ENCODE measurements at regions not wholly inside any gene's neighbourhood (a gene's known extent, or its start where the extent isn't known, plus 50 kb on each side); places are given as distances from the start of the nearest gene placed in this dataset.

DNA sequence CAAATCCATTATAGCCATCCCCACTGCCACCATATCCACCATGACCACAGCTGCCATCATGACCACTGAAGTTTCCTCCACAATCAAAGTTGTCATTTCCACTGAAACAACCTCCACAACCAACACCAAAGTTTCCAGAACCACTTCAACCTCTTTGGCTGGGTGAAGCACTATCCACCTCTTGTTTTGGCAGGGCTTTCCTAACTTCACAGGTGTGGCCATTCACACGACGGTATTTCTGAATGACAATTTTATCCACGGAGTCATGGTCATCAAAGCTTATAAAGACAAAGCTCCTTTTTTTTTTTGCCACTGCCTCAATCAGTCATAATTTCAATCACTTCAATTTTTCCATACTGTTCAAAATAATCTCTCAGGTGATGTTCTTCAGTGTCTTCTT is 89.8 kb upstream of the UGP2 start:
- no peak overlapping the region for H3K4me3 ChIP-seq (ENCODE audit: low read depth, low read length)
- no peak for TF ChIP-seq CTCF (IDR thresholded peaks at IDR 0.05; ENCODE audit: low read depth, low read length)

DNA sequence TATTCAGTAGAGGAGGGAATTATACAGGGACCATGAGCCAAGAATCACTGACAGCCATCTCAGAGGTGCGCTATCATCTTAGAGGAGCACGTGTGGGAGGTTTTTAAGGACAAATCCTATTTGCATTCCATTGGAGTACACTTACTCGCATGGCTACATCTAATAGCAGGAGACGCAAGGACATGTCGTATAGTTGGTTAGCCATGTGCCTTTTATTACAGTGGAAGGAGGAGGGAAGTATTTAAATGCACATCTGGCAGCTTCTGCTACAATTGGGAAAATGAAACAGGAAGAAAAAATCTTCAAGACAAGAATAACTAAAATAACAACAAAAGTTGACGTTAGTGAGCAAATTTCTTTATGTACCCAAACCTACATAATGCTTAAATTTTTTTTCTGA is 86.5 kb upstream of the UGP2 start:
- TF ChIP-seq CTCF (IDR thresholded peaks at IDR 0.05; ENCODE audit: low read depth, low read length) = no peak

GRCh38 chr2:63755965-63756364 is 85.7 kb upstream of the UGP2 start:
- TF ChIP-seq CTCF (IDR thresholded peaks at IDR 0.05; ENCODE audit: low read depth, low read length) = no peak
- H3K4me3 ChIP-seq (ENCODE audit: low read depth, low read length) = no peak overlapping the region

More for the DNA sequence above, 86.5 kb upstream of the UGP2 start:
- no peak overlapping the region for H3K4me3 ChIP-seq (ENCODE audit: low read depth, low read length)

DNA sequence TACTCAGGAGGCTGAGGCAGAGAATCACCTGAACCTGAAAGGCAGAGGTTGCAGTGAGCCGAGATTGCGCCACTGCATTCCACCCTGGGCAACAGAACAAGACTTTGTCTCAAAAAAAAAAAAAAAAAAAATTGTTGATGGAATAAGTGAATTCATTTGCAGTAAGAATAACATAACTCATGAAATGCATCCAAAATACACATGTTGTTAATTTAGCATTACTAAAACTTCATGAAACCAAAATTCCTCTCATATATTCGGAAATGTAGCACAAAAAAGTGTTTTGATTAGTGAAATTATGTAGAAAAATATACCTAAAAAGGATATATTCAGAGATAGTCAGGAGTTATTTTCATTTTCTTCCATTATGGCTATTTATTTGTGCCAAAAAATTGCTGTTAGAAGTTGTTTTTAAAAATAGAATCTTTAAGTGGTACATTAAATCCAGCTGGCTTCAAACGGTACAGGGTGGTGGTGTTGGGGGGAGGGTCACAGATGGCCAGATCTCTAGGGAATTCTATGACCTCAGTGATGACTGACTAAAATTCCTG is 78.2 kb upstream of the UGP2 start:
- H3K4me3 ChIP-seq (ENCODE audit: low read depth, low read length) = no peak overlapping the region
- no peak for TF ChIP-seq CTCF (IDR thresholded peaks at IDR 0.05; ENCODE audit: low read depth, low read length)

GRCh38 chr2:63764630-63765029 is 77.1 kb upstream of the UGP2 start:
- no peak overlapping the region for H3K4me3 ChIP-seq (ENCODE audit: low read depth, low read length)

GRCh38 chr2:63765117-63765516 is 76.6 kb upstream of the UGP2 start:
- TF ChIP-seq CTCF (IDR thresholded peaks at IDR 0.05; ENCODE audit: low read depth, low read length) = no peak
- H3K4me3 ChIP-seq (ENCODE audit: low read depth, low read length) = no peak overlapping the region

More at GRCh38 chr2:63764630-63765029, 77.1 kb upstream of the UGP2 start:
- TF ChIP-seq CTCF (IDR thresholded peaks at IDR 0.05; ENCODE audit: low read depth, low read length) = no peak

DNA sequence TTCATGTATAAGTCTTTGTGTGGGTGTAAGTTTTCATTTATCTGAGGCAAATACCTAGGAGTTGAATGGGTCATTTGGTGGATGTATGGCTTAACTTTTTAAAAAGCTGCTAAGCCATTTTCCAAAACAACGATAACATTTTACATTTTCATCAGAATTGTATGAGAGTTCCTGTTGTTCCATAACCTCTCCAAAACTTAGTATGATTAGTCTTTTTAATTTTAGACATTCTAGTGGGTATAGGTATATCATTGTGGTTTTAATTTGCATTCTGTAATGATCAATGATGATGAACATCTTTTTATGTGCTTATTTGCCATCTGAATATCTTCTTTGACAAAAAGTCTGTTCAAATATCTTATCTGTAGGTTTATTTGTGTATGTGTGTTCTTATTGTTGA is 74.4 kb upstream of the UGP2 start:
- no peak for TF ChIP-seq CTCF (IDR thresholded peaks at IDR 0.05; ENCODE audit: low read depth, low read length)
- no peak overlapping the region for H3K4me3 ChIP-seq (ENCODE audit: low read depth, low read length)
